Endothelial cell of umbilical vein (primary cell): ENCODE measurements at regions not wholly inside any gene's neighbourhood (a gene's known extent, or its start where the extent isn't known, plus 50 kb on each side); places are given as distances from the start of the nearest gene placed in this dataset.

Experiments used
- BruUV-seq: library from RNA; stranded (reverse); fragments of 400-500 nt; replicated peaks from 2 replicates; lab custom pipeline; 2021; lab: Mats Ljungman, UMichigan
- CTCF ChIA-PET: fragments of 300-600, 350-600 bp; sonication (Branson Sonifier 250); formaldehyde crosslinking; loops from one replicate; lab custom pipeline; 2021; ENCODE audit warnings: antibody characterized with exemption, inconsistent platforms; lab: Charles Lee
- POLR2A ChIA-PET: fragments of 300-600, 350-600 bp; sonication (Branson Sonifier 250); formaldehyde crosslinking; loops from one replicate; lab custom pipeline; 2021; ENCODE audit warnings: antibody characterized with exemption, inconsistent platforms; lab: Charles Lee
- DNase-seq: peaks from one replicate; pipeline ENCODE4 v3.0.0-alpha.2; 2011; ENCODE audit warnings: low read depth, low spot score
- FAIRE-seq: peaks from 2 replicates; lab custom pipeline; 2011; peaks lifted over from hg19 to GRCh38; lab: Jason Lieb, UNC
- H2AFZ ChIP-seq: 2 replicates; pipeline ENCODE4 v1.6.0; 2012; ENCODE audit warnings: low read depth, low read length, control low read depth, inconsistent platforms
- H3K27ac ChIP-seq: 2 replicates; pipeline ENCODE4 v1.5.1; 2011; ENCODE audit warnings: low read depth, mild to moderate bottlenecking, control low read depth, low read length, moderate library complexity; ENCODE audit not compliant: insufficient read depth
- H3K27me3 ChIP-seq, 2 experiments: 2 replicates each; pipeline versions ENCODE4 v1.6.0 to v1.6.1; 2011; ENCODE audit warnings: low read length in 2 of 2, mixed read lengths in 1 of 2; ENCODE audit not compliant: control insufficient read depth in 2 of 2, insufficient read depth in 2 of 2
- H3K36me3 ChIP-seq, 2 experiments: 2 replicates in 1 of 2; 3 replicates in 1 of 2; pipeline ENCODE4 v1.5.1; 2011; ENCODE audit warnings: low read length in 2 of 2, mild to moderate bottlenecking in 1 of 2, moderate library complexity in 1 of 2; ENCODE audit not compliant: control insufficient read depth in 2 of 2, insufficient read depth in 2 of 2; ENCODE audit errors: extremely low read depth in 1 of 2
- H3K4me1 ChIP-seq: 3 replicates; pipeline ENCODE4 v1.5.1; 2011; ENCODE audit warnings: mild to moderate bottlenecking, low read length; ENCODE audit not compliant: control insufficient read depth, insufficient read depth; ENCODE audit errors: extremely low read depth
- H3K4me2 ChIP-seq: 2 replicates; pipeline ENCODE4 v1.6.1; 2011; ENCODE audit warnings: low read length, control low read depth, mixed read lengths; ENCODE audit not compliant: insufficient read depth
- H3K4me3 ChIP-seq, 3 experiments: fragments of 200-600 bp in 1 of 3; sonication (generic), shearing (Covaris generic) in 1 of 3; replicated peaks in 1 of 3; 2 replicates each; pipeline ENCODE4 v1.5.1; 2011 to 2016; ENCODE audit warnings: control low read depth in 3 of 3, low read length in 3 of 3, mild to moderate bottlenecking in 2 of 3, inconsistent platforms in 1 of 3, low read depth in 1 of 3, moderate library complexity in 1 of 3; ENCODE audit not compliant: insufficient read depth in 1 of 3
- H3K79me2 ChIP-seq: 2 replicates; pipeline ENCODE4 v1.6.0; 2012; ENCODE audit warnings: low read length, inconsistent platforms; ENCODE audit not compliant: control insufficient read depth, insufficient read depth
- H3K9ac ChIP-seq: replicated peaks from 2 replicates; pipeline ENCODE3; 2011; ENCODE audit warnings: low read length, control low read depth; ENCODE audit not compliant: insufficient read depth; ENCODE audit errors: extremely low read depth
- H3K9me1 ChIP-seq: replicated peaks from 3 replicates; pipeline ENCODE4 v1.6.0; 2011; ENCODE audit warnings: mild to moderate bottlenecking, low read length; ENCODE audit not compliant: control insufficient read depth, insufficient read depth; ENCODE audit errors: extremely low read depth
- H3K9me3 ChIP-seq: replicated peaks from 2 replicates; pipeline ENCODE4 v1.5.1; 2012; ENCODE audit warnings: low read length, inconsistent platforms; ENCODE audit not compliant: control insufficient read depth, insufficient read depth
- H4K20me1 ChIP-seq: replicated peaks from 2 replicates; pipeline ENCODE3; 2011; ENCODE audit warnings: mild to moderate bottlenecking, low read length; ENCODE audit not compliant: control insufficient read depth, insufficient read depth; ENCODE audit errors: extremely low read depth
- CTCF ChIP-seq, 2 donors: IDR thresholded peaks; 1 replicate in 1 of 2; 2 replicates in 1 of 2; pipeline ENCODE4 v1.5.1; 2011; ENCODE audit warnings: low read length in 2 of 2, mild to moderate bottlenecking in 2 of 2, moderate library complexity in 2 of 2, control low read depth in 1 of 2, inconsistent platforms in 1 of 2, low read depth in 1 of 2; ENCODE audit not compliant: insufficient read depth in 1 of 2; ENCODE audit errors: extremely low read depth in 1 of 2
- EZH2 ChIP-seq: IDR thresholded peaks from 2 replicates; pipeline ENCODE4 v1.6.1; 2012; ENCODE audit warnings: borderline replicate concordance, low read depth, mild to moderate bottlenecking, moderate library complexity, low read length, inconsistent platforms; ENCODE audit not compliant: severe bottlenecking
- FOS ChIP-seq: IDR thresholded peaks from 2 replicates; pipeline ENCODE4 v1.6.1; 2011; ENCODE audit warnings: mild to moderate bottlenecking, low read length, moderate library complexity, borderline replicate concordance; ENCODE audit not compliant: insufficient read depth
- GATA2 ChIP-seq: IDR thresholded peaks from 2 replicates; pipeline ENCODE4 v1.7.0; 2011; ENCODE audit warnings: low read depth, mild to moderate bottlenecking, moderate library complexity, mixed read lengths, low read length; ENCODE audit not compliant: insufficient read length, insufficient read depth
- JUN ChIP-seq: IDR thresholded peaks from 2 replicates; pipeline ENCODE4 v1.6.1; 2011; ENCODE audit warnings: borderline replicate concordance, low read depth; ENCODE audit not compliant: insufficient read length, insufficient read depth
- MAX ChIP-seq: IDR thresholded peaks from 2 replicates; pipeline ENCODE4 v1.6.1; 2011; ENCODE audit not compliant: insufficient read depth, insufficient read length
- MYC ChIP-seq: IDR thresholded peaks from one replicate; pipeline ENCODE4 v1.6.1; 2011; ENCODE audit warnings: mild to moderate bottlenecking, low read depth, low read length
- POLR2A ChIP-seq: IDR thresholded peaks from 2 replicates; pipeline ENCODE4 v1.6.1; 2012; ENCODE audit warnings: low read depth, mild to moderate bottlenecking, control low read depth, low read length
- POLR2AphosphoS5 ChIP-seq: IDR thresholded peaks from 2 replicates; pipeline ENCODE4 v1.6.1; 2012; ENCODE audit warnings: low read depth, mild to moderate bottlenecking, control low read depth, low read length, moderate library complexity; ENCODE audit not compliant: insufficient read depth
- dilution Hi-C: fragments of 300-500 bp; cut with MboI; formaldehyde crosslinking; loops from one replicate; pipeline ENCODE4 v1.15.0; 2019; ENCODE audit warnings: low sequenced_read_pairs; ENCODE audit not compliant: extremely low pct_ligation_motif_present
- intact Hi-C: fragments of 100-400 bp; cut with micrococcal nuclease; formaldehyde crosslinking; loops from one replicate; pipeline ENCODE4 v1.10.0; 2022

GRCh38 chr18:28766027-28766426 is 589.1 kb upstream of the CDH2 start:
- Histone ChIP-seq H3K9me3 (no peaks in the 10 kb centered on the region), H3K9me1 (no peaks in the 10 kb centered on the region), H3K4me3 (no peak overlapping the region), H3K9ac (no peak overlapping the region), H2AFZ (no peak overlapping the region), H3K27ac (no peak overlapping the region), H3K79me2 (no peaks in the 10 kb centered on the region), H3K4me2 (no peak overlapping the region), H4K20me1 (no peaks in the 10 kb centered on the region), H3K27me3 (no peaks in the 10 kb centered on the region), H3K4me1 (peaks cover 32% of the 10 kb centered on the region), H3K36me3 (no peaks in the 10 kb centered on the region)
- BruUV-seq = no TSS peak
- ChIA-PET POLR2A (no interaction called here), CTCF (no interaction called here)
- intact Hi-C loops (loop anchor here (10.0 kb wide), 1 partner anchor 399 kb away; no protein-coding TSS in a partner anchor), dilution Hi-C loops (no loop called here)
- FAIRE-seq (no peak), DNase-seq (no peak)
- TF ChIP-seq CTCF (IDR thresholded peaks at IDR 0.05; ENCODE audit: extremely low read depth in 1 of 2, insufficient read depth in 1 of 2, low read depth in 1 of 2, low read length in 2 of 2) = no peak
- peak; percentile 42 for TF ChIP-seq FOS

- Histone ChIP-seq H4K20me1 (no peaks in the 10 kb centered on the region), H3K9me3 (no peaks in the 10 kb centered on the region), H3K9ac (no peak overlapping the region), H3K79me2 (no peaks in the 10 kb centered on the region), H3K27me3 (no peaks in the 10 kb centered on the region), H2AFZ (no peak overlapping the region), H3K27ac (no peak overlapping the region), H3K4me2 (no peak overlapping the region), H3K4me3 (no peak overlapping the region), H3K36me3 (no peaks in the 10 kb centered on the region), H3K4me1 (no peaks in the 10 kb centered on the region), H3K9me1 (no peaks in the 10 kb centered on the region)
- ChIA-PET CTCF (interaction anchor here (1.2 kb wide), 1 partner anchor 235 kb away, joined by 3 read pairs; no protein-coding TSS in a partner anchor), POLR2A (no interaction called here)
- BruUV-seq = no TSS peak
- dilution Hi-C loops = no loop called here
- no peak for DNase-seq
- intact Hi-C loops = loop anchor here (10.0 kb wide), 1 partner anchor 405 kb away; no protein-coding TSS in a partner anchor
- no peak for TF ChIP-seq MYC
- TF ChIP-seq GATA2 = no peak
- no peak for TF ChIP-seq JUN
- TF ChIP-seq POLR2AphosphoS5 = no peak
- TF ChIP-seq FOS = no peak
- TF ChIP-seq CTCF (IDR thresholded peaks at IDR 0.05; ENCODE audit: extremely low read depth in 1 of 2, insufficient read depth in 1 of 2, low read depth in 1 of 2, low read length in 2 of 2) = no peak
- no peak for TF ChIP-seq MAX
- TF ChIP-seq POLR2A = no peak
- TF ChIP-seq EZH2 = no peak
- peak; percentile 54 for FAIRE-seq
Measured at GRCh38 chr18:28760299-28760698, 583.4 kb upstream of the CDH2 start.
